ENCODE measurements at regions not wholly inside any gene's neighbourhood (a gene's known extent, or its start where the extent isn't known, plus 50 kb on each side); places are given as distances from the start of the nearest gene placed in this dataset.
"Not testable (repeated sequence)": the region's sequence is repeated elsewhere in the genome, so short reads cannot be mapped to it uniquely, and the experiment has no call there.

DNA sequence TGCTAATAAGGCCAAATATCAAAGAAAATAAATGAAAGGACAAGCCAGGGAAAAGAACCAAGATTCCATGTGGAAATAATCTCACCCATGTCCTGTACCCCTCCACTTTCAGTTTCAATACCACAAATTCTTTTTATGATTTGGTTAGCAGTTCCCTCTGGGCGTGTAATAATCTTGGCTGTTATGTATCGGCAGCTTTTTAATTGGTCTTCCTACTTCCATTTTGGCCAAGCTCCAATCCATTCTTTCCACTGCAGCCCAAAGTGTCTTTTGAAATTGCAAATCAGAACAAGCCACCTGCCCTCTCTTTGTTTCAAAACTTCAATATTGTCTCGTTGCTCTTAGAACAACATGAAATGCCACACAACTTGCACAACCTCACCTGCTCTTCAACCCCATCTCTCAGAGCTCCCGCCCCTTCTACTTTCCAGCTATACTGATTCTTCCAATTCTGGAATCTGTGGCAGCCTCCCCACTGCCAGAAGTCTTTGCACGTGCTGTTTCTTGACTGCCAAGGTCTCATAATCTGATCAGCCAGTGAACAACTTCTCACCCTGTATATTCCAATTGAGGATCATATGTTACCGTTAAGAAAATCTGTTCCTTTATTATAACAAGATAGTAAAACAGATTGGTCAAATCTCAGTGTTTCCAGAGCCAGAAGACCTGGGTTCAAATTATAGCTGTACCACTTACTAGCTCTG is 354.5 kb downstream of the CBLN4 start:
- H3K27ac ChIP-seq (ENCODE audit: low read length) = no peak overlapping the region
- H3K9me3 ChIP-seq (ENCODE audit: control insufficient read depth in 1 of 2, low read length in 2 of 2) = no peaks in the 10 kb centered on the region
- H3K27me3 ChIP-seq (ENCODE audit: low read depth, low read length) = no peaks in the 10 kb centered on the region
- no peaks in the 10 kb centered on the region for H3K36me3 ChIP-seq (ENCODE audit: control insufficient read depth in 1 of 2, insufficient read depth in 2 of 2, low read length in 2 of 2)
- no peak overlapping the region for H3K4me3 ChIP-seq (ENCODE audit: low read depth in 1 of 2, low read length in 2 of 2)
- no peaks in the 10 kb centered on the region for H3K4me1 ChIP-seq (ENCODE audit: control insufficient read depth in 1 of 2, insufficient read depth in 2 of 2, low read length in 2 of 2)

DNA sequence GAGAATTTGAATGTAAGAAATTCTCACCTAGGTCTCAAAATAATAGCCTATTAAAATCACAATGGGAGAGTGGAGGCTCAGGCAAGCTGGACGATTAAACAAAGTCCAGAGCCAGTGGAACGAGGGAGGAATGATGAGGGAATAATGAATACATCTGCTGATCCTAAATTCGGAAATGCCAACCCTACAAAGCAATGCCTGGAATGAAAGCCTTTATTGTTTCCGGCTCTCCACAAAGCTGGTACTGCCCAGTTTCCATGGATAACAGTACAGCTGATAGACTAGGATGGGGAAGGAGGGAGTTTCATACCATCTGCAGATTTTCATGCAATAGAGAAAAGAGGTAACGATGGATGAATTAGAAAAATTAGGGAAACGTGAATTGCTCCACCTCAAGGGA is 356.1 kb downstream of the CBLN4 start:
- Histone ChIP-seq H3K4me3 (ENCODE audit: low read depth in 1 of 2, low read length in 2 of 2) (no peak overlapping the region), H3K4me1 (ENCODE audit: control insufficient read depth in 1 of 2, insufficient read depth in 2 of 2, low read length in 2 of 2) (no peaks in the 10 kb centered on the region), H3K9me3 (ENCODE audit: control insufficient read depth in 1 of 2, low read length in 2 of 2) (no peaks in the 10 kb centered on the region), H3K27ac (ENCODE audit: low read length) (no peak overlapping the region), H3K27me3 (ENCODE audit: low read depth, low read length) (no peaks in the 10 kb centered on the region), H3K36me3 (ENCODE audit: control insufficient read depth in 1 of 2, insufficient read depth in 2 of 2, low read length in 2 of 2) (no peaks in the 10 kb centered on the region)

DNA sequence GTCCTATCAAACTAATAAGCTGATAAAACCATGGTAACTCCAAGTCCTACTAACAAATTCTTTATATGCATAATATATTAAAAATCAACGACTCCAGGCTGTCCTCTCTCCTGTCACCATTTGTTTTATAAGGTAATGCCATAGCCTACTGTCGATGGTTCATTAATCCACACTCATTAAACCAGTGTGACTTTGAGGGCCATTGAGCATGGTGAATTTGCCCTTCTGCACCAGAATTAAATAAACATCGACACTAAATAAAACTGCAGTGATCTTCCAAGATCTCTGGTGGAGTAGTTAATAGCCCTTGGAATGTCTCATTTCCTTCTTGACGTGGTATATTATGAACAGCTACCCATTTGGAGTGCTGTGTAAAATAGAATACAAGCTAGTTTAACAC is 358.5 kb downstream of the CBLN4 start:
- Histone ChIP-seq H3K27ac (ENCODE audit: low read length) (no peak overlapping the region), H3K9me3 (ENCODE audit: control insufficient read depth in 1 of 2, low read length in 2 of 2) (no peaks in the 10 kb centered on the region), H3K4me1 (ENCODE audit: control insufficient read depth in 1 of 2, insufficient read depth in 2 of 2, low read length in 2 of 2) (no peaks in the 10 kb centered on the region), H3K4me3 (ENCODE audit: low read depth in 1 of 2, low read length in 2 of 2) (no peak overlapping the region), H3K36me3 (ENCODE audit: control insufficient read depth in 1 of 2, insufficient read depth in 2 of 2, low read length in 2 of 2) (no peaks in the 10 kb centered on the region), H3K27me3 (ENCODE audit: low read depth, low read length) (no peaks in the 10 kb centered on the region)

DNA sequence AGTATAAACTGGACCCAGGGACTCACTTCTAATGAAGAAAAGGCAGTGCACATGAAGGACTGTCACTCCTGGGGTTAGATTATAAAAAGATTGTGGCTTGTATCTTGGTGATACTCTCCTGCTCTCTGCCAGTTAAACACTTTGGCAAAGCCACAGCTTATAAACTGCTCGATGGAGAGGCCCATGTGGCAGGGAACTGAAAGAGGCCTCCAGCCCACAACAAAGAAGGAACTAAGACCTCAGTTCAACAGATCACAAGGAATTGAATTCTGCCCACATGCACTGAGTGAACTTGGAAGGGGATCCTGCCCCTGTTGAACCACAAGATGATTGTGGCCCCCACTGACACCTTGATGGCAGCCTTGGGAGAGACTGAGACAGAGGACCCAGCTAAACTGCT is 363.8 kb downstream of the CBLN4 start:
- no peaks in the 10 kb centered on the region for H3K9me3 ChIP-seq (ENCODE audit: control insufficient read depth in 1 of 2, low read length in 2 of 2)
- no peak overlapping the region for H3K4me3 ChIP-seq (ENCODE audit: low read depth in 1 of 2, low read length in 2 of 2)
- H3K36me3 ChIP-seq (ENCODE audit: control insufficient read depth in 1 of 2, insufficient read depth in 2 of 2, low read length in 2 of 2) = no peaks in the 10 kb centered on the region
- no peaks in the 10 kb centered on the region for H3K27me3 ChIP-seq (ENCODE audit: low read depth, low read length)
- H3K4me1 ChIP-seq (ENCODE audit: control insufficient read depth in 1 of 2, insufficient read depth in 2 of 2, low read length in 2 of 2) = no peaks in the 10 kb centered on the region
- H3K27ac ChIP-seq (ENCODE audit: low read length) = no peak overlapping the region

DNA sequence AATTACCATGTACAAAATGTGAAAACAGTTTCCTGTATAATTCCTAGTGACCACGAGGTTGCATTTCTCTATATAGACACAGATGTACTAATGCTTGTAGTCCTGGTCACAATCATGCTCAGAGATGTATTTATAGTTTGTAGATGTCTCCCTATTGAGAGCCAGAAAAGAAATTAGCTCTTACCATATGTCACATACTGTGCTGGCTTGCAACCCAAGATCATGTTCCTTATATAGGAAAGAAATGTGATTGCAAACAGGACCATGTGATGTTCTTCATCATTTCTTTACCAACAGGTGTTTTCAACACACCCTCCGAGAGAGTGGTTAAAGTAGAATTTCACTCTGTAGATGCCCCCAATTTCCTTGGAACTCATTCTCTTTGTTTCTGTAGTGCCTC is 369.4 kb downstream of the CBLN4 start:
- no peaks in the 10 kb centered on the region for H3K4me1 ChIP-seq (ENCODE audit: control insufficient read depth in 1 of 2, insufficient read depth in 2 of 2, low read length in 2 of 2)
- H3K36me3 ChIP-seq (ENCODE audit: control insufficient read depth in 1 of 2, insufficient read depth in 2 of 2, low read length in 2 of 2) = no peaks in the 10 kb centered on the region
- no peaks in the 10 kb centered on the region for H3K9me3 ChIP-seq (ENCODE audit: control insufficient read depth in 1 of 2, low read length in 2 of 2)
- H3K27ac ChIP-seq (ENCODE audit: low read length) = no peak overlapping the region
- H3K4me3 ChIP-seq (ENCODE audit: low read depth in 1 of 2, low read length in 2 of 2) = no peak overlapping the region
- H3K27me3 ChIP-seq (ENCODE audit: low read depth, low read length) = no peaks in the 10 kb centered on the region

DNA sequence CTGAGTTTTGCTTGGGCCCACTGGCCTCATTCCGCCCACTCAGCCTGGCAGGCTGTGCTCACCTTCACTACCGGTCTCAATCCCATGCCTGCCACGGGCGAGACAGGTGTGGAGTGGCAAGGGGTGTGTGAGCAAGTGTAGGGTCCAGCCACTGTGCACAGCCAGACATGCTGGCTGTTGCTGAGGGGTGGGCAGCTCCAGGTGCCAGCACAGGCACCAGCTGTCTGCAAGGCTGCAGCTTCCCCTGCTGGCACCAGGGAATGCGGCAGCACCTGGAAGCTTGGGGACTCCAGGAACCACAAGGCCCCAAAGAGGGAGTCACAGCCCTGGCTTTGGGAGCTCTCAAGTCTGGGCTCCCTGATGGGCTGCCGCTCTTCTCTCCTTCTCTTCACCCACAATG is 372.7 kb downstream of the CBLN4 start:
- Histone ChIP-seq H3K27ac (ENCODE audit: low read length) (no peak overlapping the region), H3K4me1 (ENCODE audit: control insufficient read depth in 1 of 2, insufficient read depth in 2 of 2, low read length in 2 of 2) (no peaks in the 10 kb centered on the region), H3K36me3 (ENCODE audit: control insufficient read depth in 1 of 2, insufficient read depth in 2 of 2, low read length in 2 of 2) (no peaks in the 10 kb centered on the region), H3K9me3 (ENCODE audit: control insufficient read depth in 1 of 2, low read length in 2 of 2) (no peaks in the 10 kb centered on the region), H3K27me3 (ENCODE audit: low read depth, low read length) (no peaks in the 10 kb centered on the region), H3K4me3 (ENCODE audit: low read depth in 1 of 2, low read length in 2 of 2) (no peak overlapping the region)

DNA sequence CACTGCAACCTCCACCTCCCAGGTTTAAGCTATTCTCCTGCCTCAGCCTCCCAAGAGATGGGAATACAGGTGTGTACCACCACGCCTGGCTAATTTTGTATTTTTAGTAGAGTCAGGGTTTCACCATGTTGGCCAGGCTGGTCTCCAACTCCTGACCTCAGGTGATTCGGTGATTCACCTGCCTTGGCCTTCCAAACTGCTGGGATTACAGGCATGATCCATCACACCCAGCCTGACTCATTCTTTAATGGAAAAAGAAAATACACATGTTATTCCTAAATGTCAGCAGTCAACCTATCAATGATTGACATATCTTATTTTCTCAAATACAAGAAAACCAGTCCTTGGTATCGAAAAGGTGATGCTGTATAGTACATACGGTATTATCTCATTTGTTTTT is 376.2 kb downstream of the CBLN4 start:
- not testable (repeated sequence) for H3K27me3 ChIP-seq (ENCODE audit: low read depth, low read length); H3K4me1 ChIP-seq (ENCODE audit: control insufficient read depth in 1 of 2, insufficient read depth in 2 of 2, low read length in 2 of 2); H3K4me3 ChIP-seq (ENCODE audit: low read depth in 1 of 2, low read length in 2 of 2); H3K27ac ChIP-seq (ENCODE audit: low read length); H3K36me3 ChIP-seq (ENCODE audit: control insufficient read depth in 1 of 2, insufficient read depth in 2 of 2, low read length in 2 of 2); H3K9me3 ChIP-seq (ENCODE audit: control insufficient read depth in 1 of 2, low read length in 2 of 2)

DNA sequence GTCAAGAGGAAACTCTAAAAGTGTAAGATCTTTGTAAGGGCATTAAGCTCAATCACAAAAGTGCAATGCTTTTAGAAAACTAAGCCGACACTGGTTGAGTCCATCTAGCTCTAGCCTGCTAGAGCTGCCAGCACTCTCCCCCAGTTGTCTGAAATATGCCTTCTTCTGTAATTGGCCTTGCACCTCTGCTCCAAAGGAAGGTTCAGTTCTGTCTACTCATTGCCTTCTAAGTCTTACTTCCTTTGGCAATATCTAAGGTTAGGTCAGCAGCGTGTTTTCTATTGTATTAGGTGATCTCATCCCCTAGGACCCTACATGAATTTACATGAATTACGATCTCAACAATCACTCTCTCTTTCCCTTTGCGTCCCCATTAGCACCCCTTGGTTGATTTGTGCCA is 378.6 kb downstream of the CBLN4 start:
- peaks cover 0 to under 1% of the 10 kb centered on the region in 2 donors for H3K9me3 ChIP-seq (ENCODE audit: control insufficient read depth in 1 of 2, low read length in 2 of 2)
- H3K36me3 ChIP-seq (ENCODE audit: control insufficient read depth in 1 of 2, insufficient read depth in 2 of 2, low read length in 2 of 2) = no peaks in the 10 kb centered on the region
- no peaks in the 10 kb centered on the region for H3K4me1 ChIP-seq (ENCODE audit: control insufficient read depth in 1 of 2, insufficient read depth in 2 of 2, low read length in 2 of 2)
- H3K4me3 ChIP-seq (ENCODE audit: low read depth in 1 of 2, low read length in 2 of 2) = no peak overlapping the region
- H3K27ac ChIP-seq (ENCODE audit: low read length) = no peak overlapping the region
- no peaks in the 10 kb centered on the region for H3K27me3 ChIP-seq (ENCODE audit: low read depth, low read length)

DNA sequence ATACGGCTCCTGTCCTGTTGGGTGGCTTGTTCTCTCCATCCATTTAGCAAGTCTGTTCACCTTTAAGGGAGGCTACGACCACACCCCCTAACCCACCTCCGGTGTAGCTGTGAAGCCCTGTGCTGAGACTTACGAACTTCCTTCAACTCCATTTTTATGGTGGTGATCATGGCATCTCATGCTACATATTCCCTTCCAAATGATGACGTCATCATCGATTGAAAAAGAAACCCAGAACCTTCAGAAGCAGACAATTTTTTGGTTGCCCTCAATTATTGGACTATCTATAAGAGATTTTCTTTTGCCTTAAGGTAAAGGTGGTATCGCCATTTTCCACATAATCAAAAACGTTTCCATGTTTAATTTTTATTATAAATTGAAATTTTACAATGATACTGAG is 389.0 kb downstream of the CBLN4 start:
- Histone ChIP-seq H3K36me3 (ENCODE audit: control insufficient read depth in 1 of 2, insufficient read depth in 2 of 2, low read length in 2 of 2) (no peaks in the 10 kb centered on the region), H3K4me1 (ENCODE audit: control insufficient read depth in 1 of 2, insufficient read depth in 2 of 2, low read length in 2 of 2) (no peaks in the 10 kb centered on the region), H3K9me3 (ENCODE audit: control insufficient read depth in 1 of 2, low read length in 2 of 2) (peaks cover 0 to under 1% of the 10 kb centered on the region in 2 donors), H3K4me3 (ENCODE audit: low read depth in 1 of 2, low read length in 2 of 2) (no peak overlapping the region), H3K27ac (ENCODE audit: low read length) (no peak overlapping the region), H3K27me3 (ENCODE audit: low read depth, low read length) (no peaks in the 10 kb centered on the region)

DNA sequence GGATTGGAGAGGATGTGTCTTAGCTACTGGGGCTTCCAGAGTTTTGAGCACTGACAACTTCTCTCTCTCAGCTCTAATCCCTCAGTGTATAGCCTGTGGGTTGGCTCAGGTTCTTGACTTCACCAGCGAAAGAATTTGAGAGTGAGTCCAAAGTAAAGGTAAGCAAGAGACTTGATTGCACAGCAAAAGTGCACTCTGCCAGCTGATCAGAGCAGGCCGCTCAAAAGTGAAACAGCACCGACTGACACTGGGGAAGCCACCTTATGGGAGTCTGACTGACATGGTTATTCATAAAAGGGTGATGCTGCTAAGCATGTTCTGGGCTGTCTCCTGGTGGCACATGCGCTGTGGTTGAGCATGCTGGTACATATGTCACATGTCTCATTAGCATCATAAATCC is 389.5 kb downstream of the CBLN4 start:
- H3K9me3 ChIP-seq (ENCODE audit: control insufficient read depth in 1 of 2, low read length in 2 of 2) = no peaks in the 10 kb centered on the region

DNA sequence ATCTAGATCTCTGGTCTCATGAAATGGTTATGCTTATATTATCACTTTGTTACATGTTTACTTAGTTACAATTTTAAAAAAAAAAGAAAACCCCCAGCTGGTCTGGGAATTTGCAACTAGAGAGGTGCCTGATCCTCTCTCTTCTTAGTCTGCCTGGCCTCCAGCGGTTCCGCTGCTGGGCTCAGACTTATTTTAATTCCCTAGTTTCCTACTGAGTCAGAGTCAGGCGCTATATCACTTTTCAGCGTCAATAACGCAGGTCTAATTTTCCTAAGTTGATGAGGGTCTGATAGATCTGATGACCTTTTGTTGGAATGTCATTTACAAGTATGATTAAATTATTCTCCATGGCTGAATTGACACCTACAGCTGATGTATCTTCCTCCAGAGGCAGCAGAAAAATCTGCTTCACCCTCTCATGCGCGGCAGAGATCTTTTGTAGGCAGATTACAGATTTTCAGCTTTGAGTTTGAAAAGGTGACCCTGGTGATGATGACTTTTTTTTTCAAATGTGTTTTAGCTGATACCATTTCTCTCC is 391.0 kb downstream of the CBLN4 start:
- Histone ChIP-seq H3K27me3 (ENCODE audit: low read depth, low read length) (no peaks in the 10 kb centered on the region), H3K4me1 (ENCODE audit: control insufficient read depth in 1 of 2, insufficient read depth in 2 of 2, low read length in 2 of 2) (no peaks in the 10 kb centered on the region), H3K36me3 (ENCODE audit: control insufficient read depth in 1 of 2, insufficient read depth in 2 of 2, low read length in 2 of 2) (no peaks in the 10 kb centered on the region), H3K27ac (ENCODE audit: low read length) (no peak overlapping the region), H3K9me3 (ENCODE audit: control insufficient read depth in 1 of 2, low read length in 2 of 2) (no peaks in the 10 kb centered on the region), H3K4me3 (ENCODE audit: low read depth in 1 of 2, low read length in 2 of 2) (no peak overlapping the region)

More for the DNA sequence above, 389.5 kb downstream of the CBLN4 start:
- no peaks in the 10 kb centered on the region for H3K4me1 ChIP-seq (ENCODE audit: control insufficient read depth in 1 of 2, insufficient read depth in 2 of 2, low read length in 2 of 2)
- H3K27me3 ChIP-seq (ENCODE audit: low read depth, low read length) = no peaks in the 10 kb centered on the region
- H3K27ac ChIP-seq (ENCODE audit: low read length) = no peak overlapping the region
- H3K36me3 ChIP-seq (ENCODE audit: control insufficient read depth in 1 of 2, insufficient read depth in 2 of 2, low read length in 2 of 2) = no peaks in the 10 kb centered on the region
- H3K4me3 ChIP-seq (ENCODE audit: low read depth in 1 of 2, low read length in 2 of 2) = no peak overlapping the region

DNA sequence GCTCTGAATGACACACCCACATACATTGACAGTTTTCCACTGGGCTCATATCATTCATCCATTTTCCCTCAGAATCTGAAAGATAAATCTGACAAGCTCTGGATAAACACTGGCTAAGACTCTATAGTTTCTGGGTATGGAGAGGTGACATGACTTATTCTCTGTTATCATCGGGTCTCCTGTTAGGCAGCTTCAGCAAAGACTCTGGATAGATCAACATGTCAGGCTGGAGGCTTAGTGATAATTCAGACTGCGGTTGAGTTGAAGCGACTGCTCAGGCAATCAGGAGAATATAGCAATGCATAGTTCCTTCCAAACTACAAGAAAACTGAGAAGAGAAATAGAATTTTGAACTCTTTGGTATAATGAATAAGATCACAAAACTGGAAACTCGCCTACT is 394.6 kb downstream of the CBLN4 start:
- Histone ChIP-seq H3K27ac (ENCODE audit: low read length) (no peak overlapping the region), H3K4me1 (ENCODE audit: control insufficient read depth in 1 of 2, insufficient read depth in 2 of 2, low read length in 2 of 2) (no peaks in the 10 kb centered on the region), H3K4me3 (ENCODE audit: low read depth in 1 of 2, low read length in 2 of 2) (no peak overlapping the region), H3K27me3 (ENCODE audit: low read depth, low read length) (no peaks in the 10 kb centered on the region), H3K9me3 (ENCODE audit: control insufficient read depth in 1 of 2, low read length in 2 of 2) (no peaks in the 10 kb centered on the region), H3K36me3 (ENCODE audit: control insufficient read depth in 1 of 2, insufficient read depth in 2 of 2, low read length in 2 of 2) (no peaks in the 10 kb centered on the region)
